ENCODE measurements at regions not wholly inside any gene's neighbourhood (a gene's known extent, or its start where the extent isn't known, plus 50 kb on each side); places are given as distances from the start of the nearest gene placed in this dataset.

DNA sequence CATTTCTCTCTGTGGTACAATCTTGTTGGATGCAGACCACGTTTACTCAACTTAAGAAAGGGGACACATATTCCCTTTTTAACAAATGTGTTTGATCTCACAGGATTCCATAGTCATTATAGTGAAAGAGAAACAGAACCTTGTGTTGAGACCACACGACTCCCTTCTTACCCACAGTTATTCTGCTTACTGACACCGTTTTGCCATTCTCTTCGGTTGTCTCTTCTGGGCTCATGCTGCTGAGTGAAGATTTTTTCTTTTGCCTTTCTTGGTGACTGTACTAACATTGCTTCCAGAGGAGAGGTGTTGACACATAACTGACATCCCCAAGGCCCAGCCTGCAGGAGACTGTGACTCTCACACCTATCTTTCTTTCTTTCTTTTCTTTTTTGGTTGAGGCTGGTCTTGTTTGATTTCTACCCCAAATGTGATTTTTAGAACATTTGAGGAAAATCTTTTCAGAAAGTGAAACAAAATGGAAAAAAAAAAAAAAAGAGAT is 61.2 kb upstream of the OTOGL start:
- TF ChIP-seq CTCF (IDR thresholded peaks at IDR 0.05), result no peak
- no peaks in the 10 kb centered on the region for H3K9me3 Mint-ChIP-seq
- ATAC-seq (ENCODE audit: low read depth), result no peak
- H3K4me3 Mint-ChIP-seq, result no peak overlapping the region
- no peak for DNase-seq
- no peak overlapping the region for H3K27ac Mint-ChIP-seq
- CTCF ChIA-PET, result no interaction called here
- POLR2A ChIA-PET, result no interaction called here
- H3K36me3 Mint-ChIP-seq (ENCODE audit: low read depth), result no peaks in the 10 kb centered on the region
- intact Hi-C loops (cut with micrococcal nuclease), result no loop called here
- H3K4me1 Mint-ChIP-seq, result no peaks in the 10 kb centered on the region
- peaks cover 4% of the 10 kb centered on the region for H3K27me3 Mint-ChIP-seq

DNA sequence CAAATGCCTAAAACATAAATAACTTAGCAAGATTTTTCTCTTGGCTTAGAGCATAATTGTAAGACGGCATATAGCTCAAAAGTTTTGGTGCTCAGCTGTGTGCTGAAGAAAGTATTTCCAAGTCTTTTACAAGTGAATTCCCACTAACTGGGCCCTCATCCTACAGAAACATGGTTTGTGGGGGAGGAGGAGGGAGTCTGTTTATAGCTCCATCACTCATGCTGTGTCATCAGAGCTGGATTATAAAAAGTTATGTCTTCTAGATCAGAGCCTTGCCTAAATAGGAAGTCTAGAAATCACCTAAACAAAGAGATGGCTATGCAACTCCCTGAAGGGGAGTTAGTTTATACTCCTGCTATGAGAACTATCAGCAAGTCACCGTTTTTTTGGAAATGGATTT is 65.9 kb upstream of the OTOGL start:
- TF ChIP-seq CTCF (IDR thresholded peaks at IDR 0.05), result no peak
- Mint-ChIP-seq H3K4me3 (no peak overlapping the region), H3K27me3 (peaks cover 12% of the 10 kb centered on the region), H3K4me1 (no peaks in the 10 kb centered on the region), H3K27ac (no peak overlapping the region), H3K9me3 (no peaks in the 10 kb centered on the region), H3K36me3 (ENCODE audit: low read depth) (no peaks in the 10 kb centered on the region)
- intact Hi-C loops (cut with micrococcal nuclease), result no loop called here
- no peak for ATAC-seq (ENCODE audit: low read depth)
- no peak for DNase-seq
- CTCF ChIA-PET, result no interaction called here
- POLR2A ChIA-PET, result no interaction called here

DNA sequence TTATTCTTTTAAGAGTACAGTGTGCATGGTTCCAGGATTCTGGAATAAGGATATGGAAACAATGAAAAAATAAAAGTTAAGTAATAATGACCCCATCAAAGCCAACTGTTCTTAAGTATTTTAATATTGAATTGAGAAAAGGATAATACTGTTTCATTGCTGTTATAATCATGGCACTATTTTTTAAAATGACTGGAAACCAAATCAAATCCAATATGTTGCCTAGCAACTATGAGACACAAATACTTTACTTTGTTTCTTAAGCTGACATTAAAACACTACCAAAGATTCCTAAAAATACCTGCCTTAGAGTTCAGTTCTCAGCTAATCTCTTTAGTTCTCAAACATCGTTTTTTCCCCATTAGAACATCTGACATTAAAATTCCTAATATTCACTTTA is 66.4 kb upstream of the OTOGL start:
- POLR2A ChIA-PET, result no interaction called here
- intact Hi-C loops (cut with micrococcal nuclease), result no loop called here
- Mint-ChIP-seq H3K4me1 (no peaks in the 10 kb centered on the region), H3K4me3 (no peak overlapping the region), H3K9me3 (no peaks in the 10 kb centered on the region), H3K36me3 (ENCODE audit: low read depth) (no peaks in the 10 kb centered on the region), H3K27me3 (peaks cover 9% of the 10 kb centered on the region), H3K27ac (no peak overlapping the region)
- CTCF ChIA-PET, result no interaction called here
- no peak for ATAC-seq (ENCODE audit: low read depth)
- no peak for TF ChIP-seq CTCF (IDR thresholded peaks at IDR 0.05)
- DNase-seq, result no peak

DNA sequence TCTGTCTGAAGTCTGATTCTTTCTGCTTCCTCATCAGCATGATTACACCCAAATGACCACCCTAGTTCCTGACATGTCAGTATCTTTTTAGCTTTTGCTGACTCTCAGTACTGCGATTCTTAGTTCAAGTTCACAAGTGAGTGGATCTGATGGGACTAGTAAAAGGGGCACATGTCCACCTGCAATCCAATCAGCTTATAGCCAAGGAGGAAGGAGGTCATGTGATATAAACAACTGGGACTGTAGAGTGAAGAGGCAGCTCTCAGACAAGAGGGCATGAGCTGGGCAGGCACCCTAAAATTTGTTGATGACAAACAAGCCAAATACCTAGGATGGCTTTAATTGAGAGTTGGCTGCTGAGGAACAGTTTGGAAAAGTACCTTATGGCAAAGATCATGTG is 68.1 kb upstream of the OTOGL start:
- Mint-ChIP-seq H3K4me3 (no peak overlapping the region), H3K27me3 (peaks cover 14% of the 10 kb centered on the region), H3K27ac (no peak overlapping the region), H3K9me3 (no peaks in the 10 kb centered on the region), H3K36me3 (ENCODE audit: low read depth) (no peaks in the 10 kb centered on the region), H3K4me1 (no peaks in the 10 kb centered on the region)
- DNase-seq (no peak), ATAC-seq (ENCODE audit: low read depth) (no peak)
- intact Hi-C loops (cut with micrococcal nuclease), result no loop called here
- no peak for TF ChIP-seq CTCF (IDR thresholded peaks at IDR 0.05)
- ChIA-PET POLR2A (no interaction called here), CTCF (no interaction called here)

DNA sequence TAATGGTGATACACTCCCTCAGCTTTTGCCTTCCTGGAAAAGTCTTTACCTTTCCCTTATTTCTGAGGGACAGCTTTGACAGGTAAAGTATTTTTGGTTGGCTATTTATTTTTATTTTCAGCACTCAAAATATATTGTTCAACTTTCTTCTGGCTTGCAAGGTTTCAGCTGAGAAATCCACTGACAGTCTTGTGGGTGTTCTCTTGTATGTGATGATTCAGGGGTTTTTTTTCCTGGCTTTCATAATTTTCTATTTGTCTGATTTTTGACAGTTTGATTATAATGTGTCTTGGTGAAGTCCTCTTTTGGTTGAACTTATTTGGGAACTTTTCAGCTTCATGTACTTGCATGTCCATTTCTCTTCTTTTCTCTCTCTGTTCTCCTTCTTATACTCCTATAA is 73.7 kb upstream of the OTOGL start:
- H3K4me3 Mint-ChIP-seq, result no peak overlapping the region
- H3K27me3 Mint-ChIP-seq, result peaks cover 11% of the 10 kb centered on the region
- ATAC-seq (ENCODE audit: low read depth), result no peak
- H3K4me1 Mint-ChIP-seq, result no peaks in the 10 kb centered on the region
- ChIA-PET POLR2A (no interaction called here), CTCF (no interaction called here)
- peaks cover 5% of the 10 kb centered on the region for H3K9me3 Mint-ChIP-seq
- H3K27ac Mint-ChIP-seq, result no peak overlapping the region
- DNase-seq, result no peak
- no peaks in the 10 kb centered on the region for H3K36me3 Mint-ChIP-seq (ENCODE audit: low read depth)
- TF ChIP-seq CTCF (IDR thresholded peaks at IDR 0.05), result no peak
- intact Hi-C loops (cut with micrococcal nuclease), result no loop called here

Data from activated B cell treated with CpG ODN at 0.5 μM for 24 hours (primary cell).